A549 (cell line): ENCODE measurements at regions not wholly inside any gene's neighbourhood (a gene's known extent, or its start where the extent isn't known, plus 50 kb on each side); places are given as distances from the start of the nearest gene placed in this dataset.

Experiments used
- ATAC-seq, 2 experiments: fragments of 200-7000 bp in 1 of 2; fragments of >200 bp in 1 of 2; cut with Nextera tagmentation in 1 of 2; cut with Tn5 transposase in 1 of 2; 3 replicates each; pipeline versions ENCODE4 v1.8.0 to v1.9.1; 2018 to 2020; ENCODE audit warnings: mild to moderate bottlenecking in 1 of 2, moderate library complexity in 1 of 2
- CTCF ChIA-PET: fragments of 300-600 bp; sonication (Branson Sonifier 250); formaldehyde crosslinking; extraction: SDS; loops from one replicate; lab custom pipeline; 2021; ENCODE audit warnings: antibody characterized with exemption, inconsistent platforms; lab: Yijun Ruan, JAX
- POLR2A ChIA-PET: fragments of 350-600 bp; formaldehyde crosslinking; extraction: SDS; loops from one replicate; lab custom pipeline; 2021; ENCODE audit warnings: antibody characterized with exemption, inconsistent platforms; lab: Yijun Ruan, JAX
- DNase-seq, 2 experiments: peaks; one replicate each; pipeline versions ENCODE4 v3.0.0 to v3.0.0-alpha.2; 2011 to 2016; ENCODE audit warnings: low read depth in 1 of 2, low spot score in 1 of 2
- FAIRE-seq: peaks from 2 replicates; lab custom pipeline; 2011; peaks lifted over from hg19 to GRCh38; lab: Jason Lieb, UNC
- H3K27ac ChIP-seq, 2 experiments: fragments of >200 bp; sonication (Bioruptor Twin); formaldehyde crosslinking; 3 replicates each; pipeline ENCODE4 v1.5.1; 2016 to 2017
- H3K4me1 ChIP-seq: fragments of >200 bp; sonication (Bioruptor Twin); formaldehyde crosslinking; 3 replicates; pipeline ENCODE4 v1.6.1; 2016
- H3K4me2 ChIP-seq: fragments of >200 bp; sonication (Bioruptor Twin); formaldehyde crosslinking; 3 replicates; pipeline ENCODE4 v1.6.1; 2016
- H3K4me3 ChIP-seq: fragments of >200 bp; sonication (Bioruptor Twin); formaldehyde crosslinking; 3 replicates; pipeline ENCODE4 v1.5.1; 2016
- H3K9me3 ChIP-seq: fragments of >200 bp; sonication (Bioruptor Twin); formaldehyde crosslinking; 3 replicates; pipeline ENCODE4 v1.6.1; 2016
- BCL3 ChIP-seq: fragments of >200 bp; sonication (Bioruptor Twin); formaldehyde crosslinking; IDR thresholded peaks from 3 replicates; pipeline ENCODE4 v1.6.1; 2016
- CBX2 ChIP-seq: fragments of 200-600 bp; sonication (generic); IDR thresholded peaks from 2 replicates; pipeline ENCODE4 v1.6.1; 2016; ENCODE audit warnings: low read depth, mild to moderate bottlenecking, borderline replicate concordance
- CBX8 ChIP-seq: fragments of 200-600 bp; sonication (generic); IDR thresholded peaks from 2 replicates; pipeline ENCODE4 v1.6.1; 2016
- CTCF ChIP-seq: fragments of >200 bp; sonication (Bioruptor Twin); formaldehyde crosslinking; IDR thresholded peaks from 3 replicates; pipeline ENCODE4 v1.5.1; 2016
- EHMT2 ChIP-seq: fragments of 200-600 bp; sonication (generic); IDR thresholded peaks from 2 replicates; pipeline ENCODE4 v1.6.1; 2016; ENCODE audit warnings: antibody characterized with exemption, low read depth, mild to moderate bottlenecking, moderate library complexity
- FOSB ChIP-seq: fragments of 250-450 bp; sonication (Bioruptor Pico); IDR thresholded peaks from 2 replicates; pipeline ENCODE4 v1.5.0; 2020; ENCODE audit warnings: mild to moderate bottlenecking, moderate library complexity
- HDAC2 ChIP-seq: fragments of 200-600 bp; sonication (generic); IDR thresholded peaks from 2 replicates; pipeline ENCODE4 v1.6.1; 2016
- HES2 ChIP-seq: fragments of >200 bp; sonication (Bioruptor Twin); formaldehyde crosslinking; IDR thresholded peaks from 2 replicates; pipeline ENCODE4 v1.6.1; 2016
- HMGXB4 ChIP-seq: fragments of 250-450 bp; sonication (Bioruptor Pico); IDR thresholded peaks from 2 replicates; pipeline ENCODE4 v1.5.0; 2021; ENCODE audit warnings: mild to moderate bottlenecking, moderate library complexity, borderline replicate concordance
- HOXA7 ChIP-seq: fragments of 250-450 bp; sonication (Bioruptor Pico); IDR thresholded peaks from 2 replicates; pipeline ENCODE4 v1.5.0; 2020; ENCODE audit warnings: mild to moderate bottlenecking, moderate library complexity
- HOXB5 ChIP-seq: fragments of 250-450 bp; sonication (Bioruptor Pico); IDR thresholded peaks from 2 replicates; pipeline ENCODE4 v1.5.0; 2020; ENCODE audit warnings: mild to moderate bottlenecking, moderate library complexity
- JUN ChIP-seq, 2 experiments: fragments of >200 bp; sonication (Bioruptor Twin); formaldehyde crosslinking; IDR thresholded peaks; 2 replicates in 1 of 2; 3 replicates in 1 of 2; pipeline ENCODE4 v1.6.1; 2016 to 2017
- MAZ ChIP-seq: fragments of 150-350 bp; IDR thresholded peaks from 2 replicates; pipeline ENCODE4 v1.6.1; 2014; ENCODE audit warnings: antibody characterized with exemption, low read depth, low read length, borderline replicate concordance
- NR3C1 ChIP-seq: fragments of >200 bp; sonication (Bioruptor Twin); formaldehyde crosslinking; IDR thresholded peaks from 3 replicates; pipeline ENCODE4 v1.6.1; 2017
- PBX3 ChIP-seq: IDR thresholded peaks from 2 replicates; pipeline ENCODE4 v1.6.1; 2012
- POLR2AphosphoS2 ChIP-seq: conservative IDR thresholded peaks from 2 replicates; pipeline ENCODE4 v1.6.1; 2012; ENCODE audit warnings: low read length, improper control_type of control experiment, inconsistent platforms
- RAD21 ChIP-seq, 2 experiments: fragments of >200 bp in 1 of 2; sonication (Bioruptor Twin) in 1 of 2; formaldehyde crosslinking in 1 of 2; IDR thresholded peaks in 1 of 2; conservative IDR thresholded peaks in 1 of 2; 2 replicates in 1 of 2; 3 replicates in 1 of 2; pipeline ENCODE4 v1.6.1; 2012 to 2018; ENCODE audit warnings: inconsistent platforms in 1 of 2
- RARB ChIP-seq: fragments of 250-450 bp; sonication (Bioruptor Pico); IDR thresholded peaks from 2 replicates; pipeline ENCODE4 v1.8.0; 2021; ENCODE audit warnings: mild to moderate bottlenecking, moderate library complexity
- RFX5 ChIP-seq: fragments of 450-650 bp; IDR thresholded peaks from 2 replicates; pipeline ENCODE4 v1.7.1; 2014; ENCODE audit warnings: antibody characterized with exemption, mild to moderate bottlenecking, moderate library complexity
- SREBF2 ChIP-seq: fragments of 450-650 bp; IDR thresholded peaks from 2 replicates; pipeline ENCODE4 v1.6.1; 2014; ENCODE audit warnings: mild to moderate bottlenecking, moderate library complexity
- TFCP2L1 ChIP-seq: fragments of 250-450 bp; sonication (Bioruptor Pico); IDR thresholded peaks from 2 replicates; pipeline ENCODE4 v1.5.0; 2021; ENCODE audit warnings: mild to moderate bottlenecking
- ZC3H11A ChIP-seq: fragments of 450-650 bp; IDR thresholded peaks from 2 replicates; pipeline ENCODE4 v1.6.1; 2014; ENCODE audit warnings: antibody characterized with exemption, mild to moderate bottlenecking
- ZFP36 ChIP-seq: fragments of 450-650 bp; IDR thresholded peaks from 2 replicates; pipeline ENCODE4 v1.6.1; 2014; ENCODE audit warnings: borderline replicate concordance; ENCODE audit not compliant: partially characterized antibody
- WGBS: methylation state at CpG from one replicate; pipeline ENCODE4 v1.1.6; 2017; ENCODE audit errors: missing lambda C conversion rate; 5-methylcytosine and 5-hydroxymethylcytosine counted together
- TF ChIP-seq, protein P1 (sequence below): fragments of 250-450 bp; sonication (Bioruptor Pico); IDR thresholded peaks from 2 replicates; pipeline ENCODE4 v1.5.0; 2020; ENCODE audit warnings: low read depth, mild to moderate bottlenecking, moderate library complexity

- TF ChIP-seq PBX3 = no peak
Observed at GRCh38 chr21:28375708-28376385, 616.8 kb downstream of the LTN1 start (continued).

GRCh38 chr21:28374881-28375280 lies 617.8 kb downstream of the LTN1 start:
- H3K4me1 ChIP-seq = no peaks in the 10 kb centered on the region
- no peak overlapping the region for H3K4me3 ChIP-seq
- no peak for DNase-seq
- CTCF ChIA-PET = no interaction called here
- POLR2A ChIA-PET = no interaction called here
- no peak overlapping the region for H3K4me2 ChIP-seq
- TF ChIP-seq CBX8 = no peak
- TF ChIP-seq SREBF2 = no peak
- TF ChIP-seq HMGXB4 = no peak
- no peak for TF ChIP-seq ZFP36
- TF ChIP-seq CBX2 = no peak
- TF ChIP-seq JUN (IDR thresholded peaks at IDR 0.05) = no peak
- no peak for TF ChIP-seq EHMT2
- TF ChIP-seq HDAC2 = no peak
- TF ChIP-seq HOXA7 = no peak
- no peak for TF ChIP-seq POLR2AphosphoS2
- TF ChIP-seq, all 56 proteins: peak for 0
- Histone ChIP-seq H3K9me3 (no peaks in the 10 kb centered on the region), H3K27ac (no peak overlapping the region)
- FAIRE-seq (no peak), ATAC-seq (no peak)
- WGBS = 38% methylated on average over 1 of the region's 1 CpG

DNA sequence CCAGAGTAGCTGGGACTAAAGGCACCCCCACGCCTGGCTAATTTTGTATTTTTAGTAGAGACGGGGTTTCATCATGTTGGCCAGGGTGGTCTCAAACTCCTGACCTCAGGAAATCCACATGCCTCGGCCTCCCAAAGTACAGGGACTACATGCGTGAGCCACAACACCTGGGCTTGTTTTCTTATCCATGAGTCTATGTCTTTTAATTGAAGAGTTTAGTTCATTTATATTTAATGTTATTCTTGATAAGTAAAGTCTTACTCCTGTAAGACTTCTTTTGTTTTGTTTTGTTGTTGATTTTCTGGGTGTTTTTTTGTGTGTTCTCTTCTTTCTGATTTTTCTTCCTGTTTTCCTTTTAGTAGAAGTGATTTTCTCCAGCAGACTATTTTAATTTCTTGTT lies 621.0 kb downstream of the LTN1 start:
- 22% methylated on average over 4 of the region's 4 CpGs for WGBS
- no peak for TF ChIP-seq FOSB
- TF ChIP-seq ZC3H11A = no peak
- no peak for TF ChIP-seq TFCP2L1 (CRISPR knock-in tag)
- TF ChIP-seq HES2 = no peak
- no peak for TF ChIP-seq RAD21 (conservative IDR thresholded peaks at IDR 0.05 in 1 of 2, IDR thresholded peaks at IDR 0.05 in 1 of 2)
- no peak for TF ChIP-seq HOXA7
- no peak for TF ChIP-seq CTCF
- TF ChIP-seq POLR2AphosphoS2 = no peak
- TF ChIP-seq BCL3 = no peak
- TF ChIP-seq RARB (CRISPR knock-in tag) = no peak
- no peak for TF ChIP-seq RFX5
- TF ChIP-seq HOXB5 = no peak
- no peak for TF ChIP-seq NR3C1
- no peak for TF ChIP-seq MAZ
- TF ChIP-seq, protein P1, sequence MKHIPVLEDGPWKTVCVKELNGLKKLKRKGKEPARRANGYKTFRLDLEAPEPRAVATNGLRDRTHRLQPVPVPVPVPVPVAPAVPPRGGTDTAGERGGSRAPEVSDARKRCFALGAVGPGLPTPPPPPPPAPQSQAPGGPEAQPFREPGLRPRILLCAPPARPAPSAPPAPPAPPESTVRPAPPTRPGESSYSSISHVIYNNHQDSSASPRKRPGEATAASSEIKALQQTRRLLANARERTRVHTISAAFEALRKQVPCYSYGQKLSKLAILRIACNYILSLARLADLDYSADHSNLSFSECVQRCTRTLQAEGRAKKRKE (CRISPR knock-in tag) = no peak
- TF ChIP-seq JUN (IDR thresholded peaks at IDR 0.05) = no peak
- Histone ChIP-seq H3K4me3 (no peak overlapping the region), H3K27ac (no peak overlapping the region), H3K9me3 (no peaks in the 10 kb centered on the region), H3K4me1 (no peaks in the 10 kb centered on the region), H3K4me2 (no peak overlapping the region)
- CTCF ChIA-PET = no interaction called here
- POLR2A ChIA-PET = no interaction called here
- FAIRE-seq = no peak
- no peak for DNase-seq
- ATAC-seq = no peak
